H1 (cell line): ENCODE measurements at regions not wholly inside any gene's neighbourhood (a gene's known extent, or its start where the extent isn't known, plus 50 kb on each side); places are given as distances from the start of the nearest gene placed in this dataset.

ENCODE experiments used
- CTCF ChIA-PET: fragments of 300-600 bp; sonication (Branson Sonifier 250); formaldehyde crosslinking; loops from one replicate; lab custom pipeline; 2021; ENCODE audit not compliant: partially characterized antibody; lab: Charles Lee
- POLR2A ChIA-PET: fragments of 300-600 bp; sonication (Branson Sonifier 250); formaldehyde crosslinking; loops from one replicate; lab custom pipeline; 2021; ENCODE audit warnings: inconsistent platforms; ENCODE audit not compliant: partially characterized antibody; lab: Charles Lee
- DNase-seq, 2 experiments: peaks; one replicate each; pipeline versions ENCODE4 v3.0.0 to v3.0.0-alpha.2; 2010 to 2022; ENCODE audit warnings: low spot score in 2 of 2, low read depth in 1 of 2, mixed read lengths in 1 of 2
- FAIRE-seq: peaks from 2 replicates; lab custom pipeline; 2011; peaks lifted over from hg19 to GRCh38; lab: Jason Lieb, UNC
- H2AFZ ChIP-seq: 2 replicates; pipeline ENCODE4 v1.8.1; 2012; ENCODE audit warnings: low read length, inconsistent platforms
- H2AK5ac ChIP-seq: 2 replicates; pipeline ENCODE4 v1.6.1; 2013; ENCODE audit warnings: low read depth, low read length
- H2BK120ac ChIP-seq: replicated peaks from 2 replicates; pipeline ENCODE3; 2013; ENCODE audit warnings: low read depth, low read length, inconsistent platforms
- H2BK12ac ChIP-seq: 2 replicates; pipeline ENCODE4 v1.6.1; 2013; ENCODE audit warnings: low read depth, low read length
- H2BK15ac ChIP-seq: 2 replicates; pipeline ENCODE4 v1.6.1; 2013; ENCODE audit warnings: low read length
- H2BK20ac ChIP-seq: 2 replicates; pipeline ENCODE4 v1.6.1; 2013; ENCODE audit warnings: low read length
- H2BK5ac ChIP-seq: 2 replicates; pipeline ENCODE4 v1.6.1; 2013; ENCODE audit warnings: low read depth, low read length
- H3K14ac ChIP-seq: 2 replicates; pipeline ENCODE4 v1.6.1; 2013; ENCODE audit warnings: inconsistent platforms; ENCODE audit not compliant: insufficient read length
- H3K18ac ChIP-seq: 2 replicates; pipeline ENCODE4 v1.6.1; 2013; ENCODE audit warnings: low read length; ENCODE audit errors: extremely low read depth
- H3K23ac ChIP-seq: 2 replicates; pipeline ENCODE4 v1.6.1; 2013; ENCODE audit warnings: inconsistent platforms; ENCODE audit not compliant: insufficient read length
- H3K23me2 ChIP-seq: 2 replicates; pipeline ENCODE4 v1.6.1; 2013; ENCODE audit warnings: low read depth, low read length
- H3K27ac ChIP-seq: 2 replicates; pipeline ENCODE4 v1.6.1; 2011; ENCODE audit warnings: low read depth, low read length, inconsistent platforms
- H3K27me3 ChIP-seq, 4 experiments: replicated peaks in 1 of 4; 1 replicate in 1 of 4; 2 replicates in 3 of 4; pipeline versions ENCODE4 v1.6.1 to v1.8.1; 2011 to 2013; ENCODE audit warnings: low read length in 3 of 4, mild to moderate bottlenecking in 3 of 4, inconsistent platforms in 2 of 4, mixed read lengths in 2 of 4, moderate library complexity in 1 of 4; ENCODE audit not compliant: control insufficient read depth in 3 of 4, insufficient read depth in 3 of 4; ENCODE audit errors: extremely low read depth in 1 of 4
- H3K36me3 ChIP-seq, 4 experiments: 2 replicates each; pipeline versions ENCODE4 v1.6.1 to v1.8.1; 2011 to 2013; ENCODE audit warnings: mild to moderate bottlenecking in 4 of 4, low read length in 3 of 4, moderate library complexity in 2 of 4, control low read depth in 1 of 4, inconsistent platforms in 1 of 4; ENCODE audit not compliant: insufficient read depth in 4 of 4, control insufficient read depth in 2 of 4
- H3K4ac ChIP-seq: replicated peaks from 2 replicates; pipeline ENCODE3; 2013; ENCODE audit warnings: low read length, low read depth, mixed read lengths, inconsistent platforms; ENCODE audit not compliant: insufficient read length
- H3K4me1 ChIP-seq, 4 experiments: replicated peaks in 1 of 4; 1 replicate in 1 of 4; 2 replicates in 3 of 4; pipeline versions ENCODE4 v1.6.1 to v1.8.1; 2011 to 2013; ENCODE audit warnings: low read length in 3 of 4, inconsistent platforms in 2 of 4, mixed read lengths in 1 of 4; ENCODE audit not compliant: insufficient read depth in 4 of 4, control insufficient read depth in 3 of 4
- H3K4me2 ChIP-seq, 2 experiments: 2 replicates each; pipeline versions ENCODE4 v1.6.1 to v1.8.1; 2011 to 2013; ENCODE audit warnings: low read depth in 2 of 2, low read length in 2 of 2, control low read depth in 1 of 2, inconsistent platforms in 1 of 2, mild to moderate bottlenecking in 1 of 2; ENCODE audit not compliant: insufficient read depth in 1 of 2
- H3K4me3 ChIP-seq, 4 experiments: fragments of 200-600, 300-600 bp in 1 of 4; sonication (generic), shearing (Covaris generic), sonication (Bioruptor Twin) in 1 of 4; 2 replicates each; pipeline versions ENCODE4 v1.5.1 to v1.8.1; 2011 to 2016; ENCODE audit warnings: low read length in 4 of 4, low read depth in 3 of 4, control low read depth in 2 of 4, inconsistent platforms in 2 of 4, mild to moderate bottlenecking in 2 of 4, mixed read lengths in 1 of 4, moderate library complexity in 1 of 4; ENCODE audit not compliant: insufficient read depth in 2 of 4; ENCODE audit errors: extremely low read depth in 1 of 4
- H3K56ac ChIP-seq: replicated peaks from 2 replicates; pipeline ENCODE3; 2013; ENCODE audit warnings: low read depth, mild to moderate bottlenecking, mixed read lengths, low read length, inconsistent platforms; ENCODE audit not compliant: insufficient read length
- H3K79me1 ChIP-seq: 2 replicates; pipeline ENCODE4 v1.6.1; 2013; ENCODE audit warnings: low read depth, low read length, control low read depth
- H3K79me2 ChIP-seq, 2 experiments: 2 replicates each; pipeline versions ENCODE4 v1.6.1 to v1.8.1; 2012 to 2013; ENCODE audit warnings: low read length in 2 of 2, mild to moderate bottlenecking in 2 of 2, inconsistent platforms in 1 of 2; ENCODE audit not compliant: insufficient read depth in 2 of 2, control insufficient read depth in 1 of 2
- H3K9ac ChIP-seq, 4 experiments: replicated peaks in 1 of 4; 1 replicate in 1 of 4; 2 replicates in 3 of 4; pipeline versions ENCODE4 v1.6.1 to v1.8.1; 2011 to 2013; ENCODE audit warnings: low read depth in 3 of 4, low read length in 3 of 4, control low read depth in 2 of 4, mild to moderate bottlenecking in 2 of 4, moderate library complexity in 2 of 4, inconsistent platforms in 1 of 4; ENCODE audit errors: extremely low read depth in 1 of 4
- H3K9me3 ChIP-seq, 2 experiments: 2 replicates each; pipeline versions ENCODE4 v1.6.1 to v1.8.1; 2012 to 2013; ENCODE audit warnings: mild to moderate bottlenecking in 2 of 2, moderate library complexity in 2 of 2, control low read depth in 1 of 2, inconsistent platforms in 1 of 2, low read depth in 1 of 2, low read length in 1 of 2, mixed read lengths in 1 of 2; ENCODE audit not compliant: insufficient read depth in 2 of 2
- H4K20me1 ChIP-seq, 2 experiments: replicated peaks in 1 of 2; 2 replicates each; pipeline versions ENCODE3 to v1.8.1; 2011 to 2013; ENCODE audit warnings: inconsistent platforms in 2 of 2, low read length in 2 of 2, mild to moderate bottlenecking in 1 of 2; ENCODE audit not compliant: insufficient read depth in 2 of 2, control insufficient read depth in 1 of 2
- H4K5ac ChIP-seq: 2 replicates; pipeline ENCODE4 v1.6.1; 2013; ENCODE audit warnings: low read length, low read depth, mixed read lengths, inconsistent platforms; ENCODE audit not compliant: insufficient read length
- H4K8ac ChIP-seq: 2 replicates; pipeline ENCODE4 v1.8.0; 2013; ENCODE audit warnings: mild to moderate bottlenecking, moderate library complexity, low read length, inconsistent platforms; ENCODE audit not compliant: insufficient read depth; ENCODE audit errors: extremely low read depth
- H4K91ac ChIP-seq: replicated peaks from 2 replicates; pipeline ENCODE3; 2013; ENCODE audit warnings: low read length, mixed read lengths, inconsistent platforms; ENCODE audit not compliant: insufficient read length
- CHD1 ChIP-seq: IDR thresholded peaks from 2 replicates; pipeline ENCODE4 v1.6.1; 2012; ENCODE audit warnings: low read depth, low read length, improper control_type of control experiment
- GABPA ChIP-seq: IDR thresholded peaks from 2 replicates; pipeline ENCODE4 v1.6.1; 2011; ENCODE audit warnings: mild to moderate bottlenecking, low read length, moderate library complexity, borderline replicate concordance; ENCODE audit not compliant: insufficient read depth
- RBBP5 ChIP-seq: IDR thresholded peaks from 2 replicates; pipeline ENCODE4 v1.7.1; 2012; ENCODE audit warnings: low read depth, mild to moderate bottlenecking, inconsistent platforms, low read length, moderate library complexity, borderline replicate concordance
- WGBS, 2 experiments: shearing (Covaris generic) in 1 of 2; methylation state at CpG; one replicate each; pipeline versions ENCODE4 v1.1.6 to v1.1.7; 2013 to 2015; ENCODE audit warnings: low lambda C conversion rate in 2 of 2, mixed read lengths in 2 of 2, inconsistent platforms in 1 of 2, low coverage in 1 of 2, missing lambda C conversion rate in 1 of 2; ENCODE audit not compliant: insufficient replicate concordance in 2 of 2, insufficient coverage in 1 of 2, insufficient read length in 1 of 2; ENCODE audit errors: extremely low coverage in 1 of 2, missing lambda C conversion rate in 1 of 2; 5-methylcytosine and 5-hydroxymethylcytosine counted together

- no peak overlapping the region for H4K91ac ChIP-seq
- H2BK15ac ChIP-seq: no peak overlapping the region
- H3K79me2 ChIP-seq: no peaks in the 10 kb centered on the region
- H4K5ac ChIP-seq: no peak overlapping the region
- ChIA-PET CTCF (no interaction called here), POLR2A (no interaction called here)
- no peak overlapping the region for H3K4ac ChIP-seq
- no peak overlapping the region for H2AK5ac ChIP-seq
- H3K23me2 ChIP-seq: no peaks in the 10 kb centered on the region; the same call in 1 of the 2 replicates
- H3K4me1 ChIP-seq: no peaks in the 10 kb centered on the region
- FAIRE-seq (no peak), DNase-seq (no peak)
- H3K4me3 ChIP-seq: no peak overlapping the region
- no peak overlapping the region for H3K27ac ChIP-seq
- H3K4me2 ChIP-seq: no peak overlapping the region
- H3K14ac ChIP-seq: no peak overlapping the region
- H3K23ac ChIP-seq: no peak overlapping the region
- no peak overlapping the region for H2BK120ac ChIP-seq
- no peak overlapping the region for H3K18ac ChIP-seq
- no peak overlapping the region; a peak in 1 of 7 replicates for H3K9ac ChIP-seq
- no peaks in the 10 kb centered on the region for H3K27me3 ChIP-seq
- TF ChIP-seq RBBP5 (no peak), CHD1 (no peak), GABPA (no peak)
- no peaks in the 10 kb centered on the region for H4K20me1 ChIP-seq
- no peak overlapping the region for H3K56ac ChIP-seq
- H2AFZ ChIP-seq: no peak overlapping the region
- H3K79me1 ChIP-seq: no peaks in the 10 kb centered on the region
- no peak overlapping the region for H2BK20ac ChIP-seq
- 96% methylated on average over 4 of the region's 4 CpGs; no CpG with 5 or more reads in 1 of the 2 experiments for WGBS, 2 experiments
- no peaks in the 10 kb centered on the region for H3K9me3 ChIP-seq
- no peaks in the 10 kb centered on the region for H3K36me3 ChIP-seq
- H2BK5ac ChIP-seq: no peak overlapping the region
- no peak overlapping the region for H2BK12ac ChIP-seq
- no peak overlapping the region for H4K8ac ChIP-seq
These were observed 336.3 kb upstream of the TRAM1L1 start for GRCh38 chr4:117421706-117422105.
